ENCODE measurements at regions not wholly inside any gene's neighbourhood (a gene's known extent, or its start where the extent isn't known, plus 50 kb on each side); places are given as distances from the start of the nearest gene placed in this dataset.

DNA sequence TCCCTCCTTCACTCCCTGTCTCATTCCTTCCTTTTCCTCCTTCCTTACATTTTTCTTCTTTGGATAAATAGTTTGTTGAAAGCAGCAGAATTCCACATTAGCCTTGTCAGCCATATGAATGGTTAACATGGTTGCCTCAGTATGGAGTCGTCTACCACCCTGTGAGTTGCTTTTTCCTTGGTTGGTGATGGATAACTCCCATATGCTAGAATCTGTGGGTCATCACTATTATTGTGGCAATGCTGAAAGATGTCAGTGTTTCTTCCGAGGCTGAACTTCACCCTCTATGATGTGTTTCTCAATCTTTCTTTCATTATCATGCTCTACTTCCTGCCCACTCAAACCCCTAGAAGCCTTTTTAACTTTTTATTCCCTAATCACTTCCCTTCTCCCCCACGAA lies 481.8 kb upstream of the KCNMB2 start:
- Histone ChIP-seq H3K4me3 (replicated peaks in 1 of 3; ENCODE audit: insufficient read depth in 1 of 3, low read depth in 1 of 3, low read length in 3 of 3) (no peak overlapping the region), H4K20me1 (replicated peaks; ENCODE audit: control insufficient read depth, extremely low read depth, insufficient read depth, low read length) (no peaks in the 10 kb centered on the region), H3K27me3 (ENCODE audit: control insufficient read depth in 2 of 2, insufficient read depth in 2 of 2, low read length in 2 of 2) (no peaks in the 10 kb centered on the region), H3K9ac (replicated peaks; ENCODE audit: extremely low read depth, insufficient read depth, low read length) (no peak overlapping the region), H3K27ac (ENCODE audit: insufficient read depth, low read depth, low read length) (no peak overlapping the region), H3K79me2 (ENCODE audit: control insufficient read depth, insufficient read depth, low read length) (no peaks in the 10 kb centered on the region), H3K9me3 (replicated peaks; ENCODE audit: control insufficient read depth, insufficient read depth, low read length) (no peaks in the 10 kb centered on the region), H3K9me1 (replicated peaks; ENCODE audit: control insufficient read depth, extremely low read depth, insufficient read depth, low read length) (no peaks in the 10 kb centered on the region), H2AFZ (ENCODE audit: low read depth, low read length) (no peak overlapping the region), H3K4me1 (ENCODE audit: control insufficient read depth, extremely low read depth, insufficient read depth, low read length) (no peaks in the 10 kb centered on the region), H3K36me3 (ENCODE audit: control insufficient read depth in 2 of 2, extremely low read depth in 1 of 2, insufficient read depth in 2 of 2, low read length in 2 of 2) (no peaks in the 10 kb centered on the region), H3K4me2 (ENCODE audit: insufficient read depth, low read length) (no peak overlapping the region)
- POLR2A ChIA-PET: no interaction called here
- intact Hi-C loops (cut with micrococcal nuclease) (no loop called here), dilution Hi-C loops (cut with MboI; ENCODE audit: extremely low pct_ligation_motif_present, low sequenced_read_pairs) (no loop called here)
- BruUV-seq (replicated peaks): no TSS peak
- FAIRE-seq: no peak
- CTCF ChIA-PET: interaction anchor here (1.8 to 2.3 kb wide), 2 partner anchors 13 to 24 kb away, joined by 4 to 6 read pairs; no protein-coding TSS in a partner anchor
- no peak for DNase-seq (ENCODE audit: low read depth, low spot score)
- TF ChIP-seq FOS (IDR thresholded peaks at IDR 0.05; ENCODE audit: borderline replicate concordance, insufficient read depth, low read length): no peak
- no peak for TF ChIP-seq EZH2 (IDR thresholded peaks at IDR 0.05; ENCODE audit: borderline replicate concordance, low read depth, low read length, severe bottlenecking)
- TF ChIP-seq, protein P1, sequence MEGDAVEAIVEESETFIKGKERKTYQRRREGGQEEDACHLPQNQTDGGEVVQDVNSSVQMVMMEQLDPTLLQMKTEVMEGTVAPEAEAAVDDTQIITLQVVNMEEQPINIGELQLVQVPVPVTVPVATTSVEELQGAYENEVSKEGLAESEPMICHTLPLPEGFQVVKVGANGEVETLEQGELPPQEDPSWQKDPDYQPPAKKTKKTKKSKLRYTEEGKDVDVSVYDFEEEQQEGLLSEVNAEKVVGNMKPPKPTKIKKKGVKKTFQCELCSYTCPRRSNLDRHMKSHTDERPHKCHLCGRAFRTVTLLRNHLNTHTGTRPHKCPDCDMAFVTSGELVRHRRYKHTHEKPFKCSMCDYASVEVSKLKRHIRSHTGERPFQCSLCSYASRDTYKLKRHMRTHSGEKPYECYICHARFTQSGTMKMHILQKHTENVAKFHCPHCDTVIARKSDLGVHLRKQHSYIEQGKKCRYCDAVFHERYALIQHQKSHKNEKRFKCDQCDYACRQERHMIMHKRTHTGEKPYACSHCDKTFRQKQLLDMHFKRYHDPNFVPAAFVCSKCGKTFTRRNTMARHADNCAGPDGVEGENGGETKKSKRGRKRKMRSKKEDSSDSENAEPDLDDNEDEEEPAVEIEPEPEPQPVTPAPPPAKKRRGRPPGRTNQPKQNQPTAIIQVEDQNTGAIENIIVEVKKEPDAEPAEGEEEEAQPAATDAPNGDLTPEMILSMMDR (IDR thresholded peaks at IDR 0.05; ENCODE audit: extremely low read depth in 1 of 2, insufficient read depth in 1 of 2, low read depth in 1 of 2, low read length in 2 of 2): no peak
- no peak for TF ChIP-seq JUN (IDR thresholded peaks at IDR 0.05; ENCODE audit: borderline replicate concordance, insufficient read depth, insufficient read length, low read depth)
- TF ChIP-seq POLR2AphosphoS5 (IDR thresholded peaks at IDR 0.05; ENCODE audit: insufficient read depth, low read depth, low read length): no peak
- TF ChIP-seq, protein P2, sequence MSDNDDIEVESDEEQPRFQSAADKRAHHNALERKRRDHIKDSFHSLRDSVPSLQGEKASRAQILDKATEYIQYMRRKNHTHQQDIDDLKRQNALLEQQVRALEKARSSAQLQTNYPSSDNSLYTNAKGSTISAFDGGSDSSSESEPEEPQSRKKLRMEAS (IDR thresholded peaks at IDR 0.05; ENCODE audit: insufficient read depth, insufficient read length): no peak
- no peak for TF ChIP-seq MYC (IDR thresholded peaks at IDR 0.05; ENCODE audit: low read depth, low read length)
- TF ChIP-seq POLR2A (IDR thresholded peaks at IDR 0.05; ENCODE audit: low read depth, low read length): no peak
- TF ChIP-seq GATA2 (IDR thresholded peaks at IDR 0.05; ENCODE audit: insufficient read depth, insufficient read length, low read depth, low read length): no peak
